Neural progenitor cell (in vitro differentiated cells): ENCODE measurements at regions not wholly inside any gene's neighbourhood (a gene's known extent, or its start where the extent isn't known, plus 50 kb on each side); places are given as distances from the start of the nearest gene placed in this dataset.

Experiments used
- DNase-seq: peaks from one replicate; pipeline ENCODE4 v3.0.0-alpha.2; 2016; ENCODE audit warnings: low spot score
- H2AFZ ChIP-seq: fragments of 200-600 bp; sonication (generic); replicated peaks from 2 replicates; pipeline ENCODE4 v1.6.1; 2016; ENCODE audit warnings: antibody characterized with exemption
- H3F3A ChIP-seq: fragments of 200-600 bp; sonication (generic); 2 replicates; pipeline ENCODE4 v1.6.1; 2016; ENCODE audit warnings: antibody characterized with exemption, low read depth
- H3K27ac ChIP-seq: fragments of 200-600 bp; sonication (generic); 2 replicates; pipeline ENCODE4 v1.5.1; 2016; ENCODE audit warnings: mild to moderate bottlenecking
- H3K27me3 ChIP-seq: fragments of 200-600 bp; sonication (generic); 2 replicates; pipeline ENCODE4 v1.6.1; 2016; ENCODE audit warnings: mild to moderate bottlenecking, moderate library complexity
- H3K36me3 ChIP-seq: fragments of 200-600 bp; sonication (generic); 2 replicates; pipeline ENCODE4 v1.5.1; 2016
- H3K4me1 ChIP-seq: fragments of 200-600 bp; sonication (generic); 2 replicates; pipeline ENCODE4 v1.6.1; 2016; ENCODE audit warnings: mixed run types
- H3K4me2 ChIP-seq: fragments of 200-600 bp; sonication (generic); 2 replicates; pipeline ENCODE4 v1.6.1; 2016
- H3K4me3 ChIP-seq: fragments of 200-600 bp; sonication (generic); 2 replicates; pipeline ENCODE4 v1.5.1; 2016
- H3K79me2 ChIP-seq: fragments of 200-600 bp; sonication (generic); 2 replicates; pipeline ENCODE4 v1.6.1; 2016; ENCODE audit warnings: low read depth
- H3K9ac ChIP-seq: fragments of 200-600 bp; sonication (generic); 2 replicates; pipeline ENCODE4 v1.6.1; 2016
- H3K9me3 ChIP-seq: fragments of 200-600 bp; sonication (generic); 2 replicates; pipeline ENCODE4 v1.5.1; 2016; ENCODE audit warnings: low read depth
- H4K20me1 ChIP-seq: fragments of 200-600 bp; sonication (generic); 2 replicates; pipeline ENCODE4 v1.6.1; 2016; ENCODE audit warnings: low read depth
- H3K27ac Mint-ChIP-seq: 3 replicates; pipeline ENCODE4 v1.8.0; 2021; ENCODE audit warnings: mixed read lengths
- H3K27me3 Mint-ChIP-seq: 2 replicates; pipeline ENCODE4 v1.8.0; 2022; ENCODE audit warnings: low read depth, mild to moderate bottlenecking, inconsistent platforms, moderate library complexity, mixed read lengths; ENCODE audit not compliant: insufficient read depth
- H3K36me3 Mint-ChIP-seq: 3 replicates; pipeline ENCODE4 v1.8.0; 2021; ENCODE audit warnings: mixed read lengths
- H3K4me1 Mint-ChIP-seq: 3 replicates; pipeline ENCODE4 v1.8.0; 2021; ENCODE audit warnings: mixed read lengths
- H3K4me3 Mint-ChIP-seq: 3 replicates; pipeline ENCODE4 v1.8.0; 2021; ENCODE audit warnings: mild to moderate bottlenecking, moderate library complexity, mixed read lengths
- H3K9me3 Mint-ChIP-seq: 3 replicates; pipeline ENCODE4 v1.8.0; 2020; ENCODE audit warnings: mixed read lengths
- CTCF ChIP-seq: fragments of 200-600 bp; sonication (generic); IDR thresholded peaks from 2 replicates; pipeline ENCODE4 v1.5.1; 2017; ENCODE audit warnings: antibody characterized with exemption, mild to moderate bottlenecking
- EZH2 ChIP-seq: fragments of 200-600 bp; sonication (generic); IDR thresholded peaks from 2 replicates; pipeline ENCODE4 v1.6.1; 2017; ENCODE audit warnings: antibody characterized with exemption, mild to moderate bottlenecking, moderate library complexity
- EZH2phosphoT487 ChIP-seq: fragments of 200-600 bp; sonication (generic); IDR thresholded peaks from 2 replicates; pipeline ENCODE4 v1.6.1; 2017; ENCODE audit warnings: antibody characterized with exemption

- H3K9me3 ChIP-seq, result no peaks in the 10 kb centered on the region
- no peak for TF ChIP-seq EZH2
- TF ChIP-seq CTCF, result no peak
- no peak overlapping the region for H3K4me3 ChIP-seq
- no peaks in the 10 kb centered on the region for H4K20me1 ChIP-seq
- H3K27ac ChIP-seq, result no peak overlapping the region
- Mint-ChIP-seq H3K4me1 (peaks cover 6% of the 10 kb centered on the region), H3K4me3 (no peak overlapping the region), H3K27ac (no peak overlapping the region), H3K9me3 (peaks cover 5% of the 10 kb centered on the region), H3K36me3 (no peaks in the 10 kb centered on the region), H3K27me3 (no peaks in the 10 kb centered on the region)
- no peaks in the 10 kb centered on the region for H3K36me3 ChIP-seq
- no peak overlapping the region for H2AFZ ChIP-seq
- H3K4me2 ChIP-seq, result no peak overlapping the region
- no peaks in the 10 kb centered on the region for H3K27me3 ChIP-seq
- no peak overlapping the region for H3K9ac ChIP-seq
- DNase-seq, result no peak
- no peaks in the 10 kb centered on the region for H3K4me1 ChIP-seq
- H3F3A ChIP-seq, result no peaks in the 10 kb centered on the region
- H3K79me2 ChIP-seq, result no peaks in the 10 kb centered on the region
Observed at GRCh38 chr4:119729835-119730670, 101.4 kb upstream of the PDE5A start.

DNA sequence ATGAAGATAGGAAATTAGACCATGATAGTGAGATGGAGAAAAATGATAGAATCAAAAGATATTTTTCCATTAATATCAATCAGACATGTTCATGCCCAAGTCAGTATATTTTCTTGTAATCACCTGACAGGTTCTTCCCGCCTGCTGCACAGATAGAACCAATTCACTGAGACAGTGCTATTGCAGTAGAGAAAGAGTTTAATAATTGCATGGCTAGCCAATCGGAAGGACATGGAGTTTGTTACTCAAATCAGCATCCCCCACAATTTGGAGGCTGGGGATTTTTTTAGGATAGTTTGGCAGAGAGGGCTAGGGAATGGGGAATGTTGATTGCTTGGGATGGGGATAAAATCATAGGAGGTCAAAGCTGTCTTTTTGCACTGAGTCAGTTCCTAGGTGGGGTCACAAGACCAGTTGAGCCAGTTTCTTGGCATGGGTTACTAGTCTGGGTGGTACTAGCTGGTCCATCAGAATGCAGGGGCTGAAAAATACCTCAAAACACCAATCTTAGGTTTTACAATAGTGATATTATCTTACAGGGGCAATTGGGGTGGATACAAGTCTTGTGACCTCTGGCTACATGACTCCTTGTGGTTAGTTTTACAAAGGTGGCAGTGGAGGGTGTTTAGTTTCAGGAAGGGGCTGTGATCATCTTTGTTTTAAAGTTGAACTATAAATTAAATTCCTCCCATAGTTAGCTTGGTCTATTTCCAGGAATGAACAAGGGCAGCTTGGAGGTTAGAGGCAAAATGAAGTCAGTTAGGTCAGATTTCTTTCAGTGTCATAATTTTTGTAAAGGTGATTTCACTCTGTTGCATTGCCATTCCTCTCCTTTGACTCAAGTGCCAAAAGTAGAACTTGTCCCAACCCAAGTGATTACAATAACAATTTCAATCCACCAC is 100.3 kb upstream of the PDE5A start:
- H3K9me3 Mint-ChIP-seq, result peaks cover 5% of the 10 kb centered on the region

GRCh38 chr4:119728185-119728584 is 99.6 kb upstream of the PDE5A start:
- H3K36me3 ChIP-seq, result no peaks in the 10 kb centered on the region
- no peak overlapping the region for H3K4me3 ChIP-seq
- no peak overlapping the region for H3K27ac Mint-ChIP-seq
- no peak for TF ChIP-seq EZH2phosphoT487
- TF ChIP-seq EZH2, result no peak
- no peak for TF ChIP-seq CTCF
- H3K36me3 Mint-ChIP-seq, result no peaks in the 10 kb centered on the region
- no peak for DNase-seq
- no peak overlapping the region for H3K27ac ChIP-seq
- H3K27me3 ChIP-seq, result no peaks in the 10 kb centered on the region
- peaks cover 6% of the 10 kb centered on the region for H3K4me1 Mint-ChIP-seq
- no peaks in the 10 kb centered on the region for H3K79me2 ChIP-seq
- no peaks in the 10 kb centered on the region for H3F3A ChIP-seq
- no peaks in the 10 kb centered on the region for H4K20me1 ChIP-seq
- H3K4me2 ChIP-seq, result no peak overlapping the region
- H3K4me3 Mint-ChIP-seq, result no peak overlapping the region
- no peak overlapping the region for H3K9ac ChIP-seq
- no peaks in the 10 kb centered on the region for H3K4me1 ChIP-seq
- H3K9me3 Mint-ChIP-seq, result peaks cover 5% of the 10 kb centered on the region
- H3K27me3 Mint-ChIP-seq, result no peaks in the 10 kb centered on the region
- H3K9me3 ChIP-seq, result no peaks in the 10 kb centered on the region
- H2AFZ ChIP-seq, result no peak overlapping the region

More for the DNA sequence above, 100.3 kb upstream of the PDE5A start:
- H3K27me3 ChIP-seq, result no peaks in the 10 kb centered on the region
- H3K4me1 ChIP-seq, result no peaks in the 10 kb centered on the region
- H3K4me3 ChIP-seq, result no peak overlapping the region
- no peak overlapping the region for H3K4me2 ChIP-seq
- Mint-ChIP-seq H3K27ac (no peak overlapping the region), H3K4me1 (peaks cover 6% of the 10 kb centered on the region), H3K4me3 (no peak overlapping the region), H3K27me3 (no peaks in the 10 kb centered on the region), H3K36me3 (no peaks in the 10 kb centered on the region)
- no peak for DNase-seq
- no peaks in the 10 kb centered on the region for H3F3A ChIP-seq
- H3K9me3 ChIP-seq, result no peaks in the 10 kb centered on the region
- H3K36me3 ChIP-seq, result no peaks in the 10 kb centered on the region
- H3K9ac ChIP-seq, result no peak overlapping the region
- H2AFZ ChIP-seq, result no peak overlapping the region
- no peaks in the 10 kb centered on the region for H3K79me2 ChIP-seq
- H3K27ac ChIP-seq, result no peak overlapping the region
- H4K20me1 ChIP-seq, result no peaks in the 10 kb centered on the region
- TF ChIP-seq EZH2 (no peak), CTCF (no peak)
